ENCODE measurements at regions not wholly inside any gene's neighbourhood (a gene's known extent, or its start where the extent isn't known, plus 50 kb on each side); places are given as distances from the start of the nearest gene placed in this dataset. TPM values are rescaled to one million over a fixed set of nuclear protein-coding genes. Genes with fewer than 3 reads are reported as not detected.

GRCh38 chr9:90559075-90560073 lies 83.2 kb downstream of the DIRAS2 start:
- no peak overlapping the region for H3K27ac Mint-ChIP-seq (ENCODE audit: unreplicated experiment)

More at GRCh38 chr9:90559075-90560073, 83.2 kb downstream of the DIRAS2 start:
- H3K4me1 Mint-ChIP-seq (ENCODE audit: low read depth, unreplicated experiment), result no peaks in the 10 kb centered on the region
- H3K4me3 ChIP-seq (ENCODE audit: low read depth, low read length), result no peak overlapping the region
- H3K27me3 Mint-ChIP-seq (ENCODE audit: insufficient read depth, unreplicated experiment), result no peaks in the 10 kb centered on the region
- POLR2A ChIA-PET, result no interaction called here
- no peaks in the 10 kb centered on the region for H3K4me1 ChIP-seq
- DNase-seq, result no peak
- no peak overlapping the region for H3K4me3 Mint-ChIP-seq (ENCODE audit: unreplicated experiment)
- no TSS peak for BruUV-seq (replicated peaks)
- no peak for TF ChIP-seq CTCF (IDR thresholded peaks at IDR 0.05; ENCODE audit: insufficient read depth in 1 of 2, low read depth in 1 of 2, low read length in 1 of 2, severe bottlenecking in 1 of 2, unreplicated experiment in 1 of 2)
- intact Hi-C loops (cut with micrococcal nuclease; ENCODE audit: unreplicated experiment), result no loop called here
- no peaks in the 10 kb centered on the region for H3K9me3 Mint-ChIP-seq (ENCODE audit: unreplicated experiment)
- CTCF ChIA-PET, result no interaction called here
- no peaks in the 10 kb centered on the region for H3K27me3 ChIP-seq (replicated peaks; ENCODE audit: control insufficient read depth, insufficient read depth, low read length)
- H3K36me3 ChIP-seq (ENCODE audit: control insufficient read depth, insufficient read depth, low read length), result no peaks in the 10 kb centered on the region
- H3K36me3 Mint-ChIP-seq (ENCODE audit: insufficient read depth, unreplicated experiment), result no peaks in the 10 kb centered on the region
- no peaks in the 10 kb centered on the region for H3K9me3 ChIP-seq

Small RNA genes in the stretch of these regions (microRNA-seq; reads per million reads assigned to microRNA genes)
- gene MIR4290, result not detected

Measured in Caco-2 (cell line).